ACC112 (cell line): ENCODE measurements at regions not wholly inside any gene's neighbourhood (a gene's known extent, or its start where the extent isn't known, plus 50 kb on each side); places are given as distances from the start of the nearest gene placed in this dataset.

ENCODE experiments used
- H2AFZ ChIP-seq: fragments of 200-600 bp; sonication (generic); one replicate; pipeline ENCODE4 v1.6.0; 2017; ENCODE audit warnings: antibody characterized with exemption, low read length; ENCODE audit not compliant: unreplicated experiment
- H3K27ac ChIP-seq: fragments of 200-600 bp; sonication (generic); 2 replicates; pipeline ENCODE4 v1.5.1; 2014; ENCODE audit warnings: low read depth, mild to moderate bottlenecking, antibody characterized with exemption, low read length, moderate library complexity
- H3K27me3 ChIP-seq: fragments of 200-600 bp; sonication (generic); 2 replicates; pipeline ENCODE4 v1.6.1; 2014; ENCODE audit warnings: mild to moderate bottlenecking, antibody characterized with exemption, low read length, moderate library complexity, mixed read lengths; ENCODE audit not compliant: insufficient read depth
- H3K36me3 ChIP-seq: fragments of 200-600 bp; sonication (generic); 2 replicates; pipeline ENCODE4 v1.6.1; 2016; ENCODE audit warnings: mild to moderate bottlenecking, antibody characterized with exemption, low read length, moderate library complexity, mixed read lengths; ENCODE audit not compliant: insufficient read depth
- H3K4me1 ChIP-seq: fragments of 200-600 bp; sonication (generic); one replicate; pipeline ENCODE4 v1.6.1; 2016; ENCODE audit warnings: low read length, mixed read lengths; ENCODE audit not compliant: insufficient read depth, unreplicated experiment, control insufficient read depth
- H3K4me3 ChIP-seq: fragments of 200-600 bp; sonication (generic); 2 replicates; pipeline ENCODE4 v1.5.1; 2014; ENCODE audit warnings: mild to moderate bottlenecking, low read depth, low read length
- H3K79me2 ChIP-seq: fragments of 200-600 bp; sonication (generic); one replicate; pipeline ENCODE4 v1.6.0; 2016; ENCODE audit warnings: low read length; ENCODE audit not compliant: control insufficient read depth, unreplicated experiment, insufficient read depth

GRCh38 chr2:53006980-53007379 lies 760.6 kb upstream of the CHAC2 start:
- no peaks in the 10 kb centered on the region for H3K4me1 ChIP-seq
- no peaks in the 10 kb centered on the region for H3K27me3 ChIP-seq
- no peaks in the 10 kb centered on the region for H3K36me3 ChIP-seq
- H3K27ac ChIP-seq: no peak overlapping the region
- no peak overlapping the region for H2AFZ ChIP-seq
- no peaks in the 10 kb centered on the region for H3K79me2 ChIP-seq
- H3K4me3 ChIP-seq: no peak overlapping the region

- Histone ChIP-seq H3K79me2 (no peaks in the 10 kb centered on the region), H3K4me1 (no peaks in the 10 kb centered on the region), H2AFZ (no peak overlapping the region), H3K27me3 (no peaks in the 10 kb centered on the region), H3K4me3 (no peak overlapping the region), H3K27ac (no peak overlapping the region), H3K36me3 (no peaks in the 10 kb centered on the region)
Measured at GRCh38 chr2:53004413-53004812, 763.2 kb upstream of the CHAC2 start.

- Histone ChIP-seq H3K4me3 (no peak overlapping the region), H3K79me2 (no peaks in the 10 kb centered on the region), H3K27me3 (no peaks in the 10 kb centered on the region), H3K27ac (no peak overlapping the region), H3K4me1 (no peaks in the 10 kb centered on the region), H2AFZ (no peak overlapping the region), H3K36me3 (no peaks in the 10 kb centered on the region)
Measured at GRCh38 chr2:52995424-52995823, 772.2 kb upstream of the CHAC2 start.

- H2AFZ ChIP-seq: no peak overlapping the region
- H3K27ac ChIP-seq: no peak overlapping the region
- no peaks in the 10 kb centered on the region for H3K79me2 ChIP-seq
- no peaks in the 10 kb centered on the region for H3K36me3 ChIP-seq
- H3K27me3 ChIP-seq: no peaks in the 10 kb centered on the region
- no peak overlapping the region for H3K4me3 ChIP-seq
- no peaks in the 10 kb centered on the region for H3K4me1 ChIP-seq
Measured at GRCh38 chr2:52976143-52976949, 791.3 kb upstream of the CHAC2 start.

GRCh38 chr2:52974127-52974526 lies 793.5 kb upstream of the CHAC2 start:
- no peaks in the 10 kb centered on the region for H3K36me3 ChIP-seq
- H3K27ac ChIP-seq: no peak overlapping the region
- H3K27me3 ChIP-seq: no peaks in the 10 kb centered on the region
- no peak overlapping the region for H2AFZ ChIP-seq
- no peak overlapping the region for H3K4me3 ChIP-seq
- no peaks in the 10 kb centered on the region for H3K4me1 ChIP-seq
- no peaks in the 10 kb centered on the region for H3K79me2 ChIP-seq

- Histone ChIP-seq H3K27ac (no peak overlapping the region), H3K27me3 (no peaks in the 10 kb centered on the region), H3K4me1 (no peaks in the 10 kb centered on the region), H3K4me3 (no peak overlapping the region), H3K79me2 (no peaks in the 10 kb centered on the region), H3K36me3 (no peaks in the 10 kb centered on the region), H2AFZ (no peak overlapping the region)
Measured at GRCh38 chr2:52970642-52971041, 797.0 kb upstream of the CHAC2 start.

GRCh38 chr2:52968043-52968442 lies 799.6 kb upstream of the CHAC2 start:
- H3K4me3 ChIP-seq: no peak overlapping the region
- H2AFZ ChIP-seq: no peak overlapping the region
- H3K36me3 ChIP-seq: no peaks in the 10 kb centered on the region
- H3K27me3 ChIP-seq: no peaks in the 10 kb centered on the region
- no peaks in the 10 kb centered on the region for H3K4me1 ChIP-seq
- no peaks in the 10 kb centered on the region for H3K79me2 ChIP-seq
- H3K27ac ChIP-seq: no peak overlapping the region

GRCh38 chr2:52964916-52965530 lies 802.6 kb upstream of the CHAC2 start:
- H3K27ac ChIP-seq: no peak overlapping the region
- no peak overlapping the region for H2AFZ ChIP-seq
- H3K27me3 ChIP-seq: no peaks in the 10 kb centered on the region
- no peaks in the 10 kb centered on the region for H3K79me2 ChIP-seq
- no peak overlapping the region for H3K4me3 ChIP-seq
- no peaks in the 10 kb centered on the region for H3K4me1 ChIP-seq
- H3K36me3 ChIP-seq: no peaks in the 10 kb centered on the region

GRCh38 chr2:52961403-52961802 lies 806.2 kb upstream of the CHAC2 start:
- H3K4me1 ChIP-seq: no peaks in the 10 kb centered on the region
- H3K27me3 ChIP-seq: no peaks in the 10 kb centered on the region
- H3K36me3 ChIP-seq: no peaks in the 10 kb centered on the region
- no peak overlapping the region for H3K27ac ChIP-seq
- H3K79me2 ChIP-seq: no peaks in the 10 kb centered on the region
- no peak overlapping the region for H2AFZ ChIP-seq
- H3K4me3 ChIP-seq: no peak overlapping the region

GRCh38 chr2:52960881-52961280 lies 806.7 kb upstream of the CHAC2 start:
- no peaks in the 10 kb centered on the region for H3K79me2 ChIP-seq
- H3K4me1 ChIP-seq: no peaks in the 10 kb centered on the region
- H3K27me3 ChIP-seq: no peaks in the 10 kb centered on the region
- H3K27ac ChIP-seq: no peak overlapping the region
- no peak overlapping the region for H2AFZ ChIP-seq
- H3K36me3 ChIP-seq: no peaks in the 10 kb centered on the region
- no peak overlapping the region for H3K4me3 ChIP-seq

- Histone ChIP-seq H3K27ac (no peak overlapping the region), H3K4me1 (no peaks in the 10 kb centered on the region), H3K79me2 (no peaks in the 10 kb centered on the region), H3K27me3 (no peaks in the 10 kb centered on the region), H3K36me3 (no peaks in the 10 kb centered on the region), H2AFZ (no peak overlapping the region), H3K4me3 (no peak overlapping the region)
Measured at GRCh38 chr2:52959801-52960200, 807.8 kb upstream of the CHAC2 start.
